GM12874 (cell line): ENCODE measurements at regions not wholly inside any gene's neighbourhood (a gene's known extent, or its start where the extent isn't known, plus 50 kb on each side); places are given as distances from the start of the nearest gene placed in this dataset.

Experiments used
- TF ChIP-seq, protein P1 (sequence below): IDR thresholded peaks from 2 replicates; pipeline ENCODE4 v1.5.1; 2011; ENCODE audit warnings: low read depth, mild to moderate bottlenecking, control low read depth, low read length, moderate library complexity; ENCODE audit not compliant: insufficient read depth

GRCh38 chr13:31064636-31065035 lies 97.1 kb downstream of the HSPH1 start:
- TF ChIP-seq, protein P1, sequence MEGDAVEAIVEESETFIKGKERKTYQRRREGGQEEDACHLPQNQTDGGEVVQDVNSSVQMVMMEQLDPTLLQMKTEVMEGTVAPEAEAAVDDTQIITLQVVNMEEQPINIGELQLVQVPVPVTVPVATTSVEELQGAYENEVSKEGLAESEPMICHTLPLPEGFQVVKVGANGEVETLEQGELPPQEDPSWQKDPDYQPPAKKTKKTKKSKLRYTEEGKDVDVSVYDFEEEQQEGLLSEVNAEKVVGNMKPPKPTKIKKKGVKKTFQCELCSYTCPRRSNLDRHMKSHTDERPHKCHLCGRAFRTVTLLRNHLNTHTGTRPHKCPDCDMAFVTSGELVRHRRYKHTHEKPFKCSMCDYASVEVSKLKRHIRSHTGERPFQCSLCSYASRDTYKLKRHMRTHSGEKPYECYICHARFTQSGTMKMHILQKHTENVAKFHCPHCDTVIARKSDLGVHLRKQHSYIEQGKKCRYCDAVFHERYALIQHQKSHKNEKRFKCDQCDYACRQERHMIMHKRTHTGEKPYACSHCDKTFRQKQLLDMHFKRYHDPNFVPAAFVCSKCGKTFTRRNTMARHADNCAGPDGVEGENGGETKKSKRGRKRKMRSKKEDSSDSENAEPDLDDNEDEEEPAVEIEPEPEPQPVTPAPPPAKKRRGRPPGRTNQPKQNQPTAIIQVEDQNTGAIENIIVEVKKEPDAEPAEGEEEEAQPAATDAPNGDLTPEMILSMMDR, result no peak

DNA sequence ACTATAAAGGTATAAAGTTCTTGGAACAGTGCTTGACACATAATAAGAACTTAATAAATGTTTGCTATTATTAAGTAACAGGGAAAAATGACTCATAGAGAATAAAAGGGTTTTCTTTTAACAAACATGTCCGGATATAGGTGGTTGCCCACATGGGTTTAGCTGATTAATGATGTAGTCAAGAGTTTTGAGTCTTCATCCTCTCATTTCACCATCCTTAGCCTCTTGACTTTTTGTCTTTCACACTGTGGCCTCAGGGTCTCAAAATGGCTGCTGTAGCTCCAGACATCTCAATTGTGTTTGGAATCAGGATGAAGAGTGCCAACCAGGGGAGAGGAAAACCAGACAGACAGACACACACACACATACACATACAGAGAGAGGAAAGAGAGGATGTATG lies 97.9 kb downstream of the HSPH1 start:
- TF ChIP-seq, protein P1, result no peak

DNA sequence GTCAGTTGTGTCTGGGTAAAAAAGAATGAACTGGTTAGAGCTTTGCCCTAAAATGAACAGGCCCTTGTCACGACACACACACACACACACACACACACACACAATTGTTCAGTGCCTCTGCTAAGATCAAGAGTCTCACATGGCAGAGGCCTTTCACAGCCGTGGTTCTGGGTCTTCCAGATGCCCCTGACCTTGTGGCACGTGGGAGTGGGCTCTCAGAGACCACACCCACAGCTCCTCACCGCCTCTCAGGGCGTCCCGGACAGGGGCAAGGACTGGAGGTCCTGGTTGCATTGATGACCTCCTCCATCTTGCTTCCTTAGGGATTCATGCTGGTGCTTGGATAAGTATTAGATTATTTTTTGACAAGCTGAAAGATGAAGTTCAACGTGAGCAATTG lies 101.0 kb downstream of the HSPH1 start:
- TF ChIP-seq, protein P1, result no peak

DNA sequence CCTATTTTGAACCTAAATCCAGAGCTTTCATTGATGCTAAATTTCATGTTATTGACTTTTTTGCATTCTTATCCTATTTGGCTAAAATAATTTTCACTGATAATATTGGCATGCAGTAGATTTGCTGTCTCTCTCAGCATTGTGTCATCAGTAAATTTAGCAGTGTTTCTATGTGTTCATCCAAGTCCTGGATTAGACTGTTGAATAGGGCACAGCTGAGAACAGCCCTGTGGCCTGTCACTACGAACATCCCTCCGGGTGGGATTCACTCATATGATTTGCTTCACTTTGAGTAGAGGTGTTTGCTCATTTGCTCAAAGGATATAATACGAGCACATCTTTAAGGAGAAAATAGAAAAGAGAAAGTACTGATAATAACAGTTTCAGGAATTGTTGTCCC lies 101.5 kb downstream of the HSPH1 start:
- TF ChIP-seq, protein P1, result no peak

- TF ChIP-seq, protein P1, result no peak
These were observed 104.2 kb downstream of the HSPH1 start for GRCh38 chr13:31057403-31058033.

DNA sequence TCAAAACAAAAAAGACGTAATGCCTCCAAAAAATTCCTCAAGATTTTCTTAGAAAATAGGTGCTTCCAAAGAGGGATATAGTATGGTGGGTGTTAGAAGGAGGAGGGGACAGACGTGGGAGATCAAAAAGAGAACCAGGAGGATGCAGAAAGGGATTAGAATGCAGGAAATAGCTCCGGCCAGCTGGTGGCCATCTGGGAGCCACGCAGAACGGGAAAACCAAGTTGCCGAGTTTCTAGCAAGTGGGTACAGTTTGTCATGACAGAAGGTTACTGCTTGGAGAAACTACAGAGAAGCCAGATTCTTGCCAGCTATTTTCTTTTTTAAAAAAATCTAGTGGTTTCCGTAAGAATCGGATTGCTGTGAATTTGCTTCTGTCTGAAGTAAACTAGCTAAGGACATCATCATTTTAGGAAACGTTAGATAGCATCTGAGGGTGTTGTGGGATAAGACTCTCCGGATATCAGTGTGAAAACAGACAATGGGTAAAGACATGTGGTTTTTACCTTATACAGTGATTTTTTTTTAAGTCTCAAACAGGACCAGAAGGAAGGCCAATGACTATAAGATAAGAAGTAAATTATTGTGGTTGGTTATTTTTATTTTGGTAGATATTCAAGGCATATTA lies 104.9 kb downstream of the HSPH1 start:
- TF ChIP-seq, protein P1, result no peak

DNA sequence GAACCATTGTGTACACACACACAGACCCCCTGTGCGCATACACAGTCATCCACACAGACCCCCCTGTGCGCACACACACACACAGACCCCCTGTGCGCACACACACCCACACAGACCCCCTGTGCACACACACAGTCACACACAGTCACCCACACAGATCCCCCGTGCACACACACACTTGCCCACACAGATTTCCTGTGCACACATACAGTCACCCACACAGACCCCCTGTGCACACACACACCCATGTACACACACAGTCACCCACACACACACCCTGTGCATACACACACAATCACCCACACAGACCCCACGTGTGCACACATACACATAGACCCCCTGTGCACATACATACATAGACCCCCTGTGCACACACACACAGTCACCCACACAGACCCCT lies 106.1 kb downstream of the HSPH1 start:
- TF ChIP-seq, protein P1, result no peak

DNA sequence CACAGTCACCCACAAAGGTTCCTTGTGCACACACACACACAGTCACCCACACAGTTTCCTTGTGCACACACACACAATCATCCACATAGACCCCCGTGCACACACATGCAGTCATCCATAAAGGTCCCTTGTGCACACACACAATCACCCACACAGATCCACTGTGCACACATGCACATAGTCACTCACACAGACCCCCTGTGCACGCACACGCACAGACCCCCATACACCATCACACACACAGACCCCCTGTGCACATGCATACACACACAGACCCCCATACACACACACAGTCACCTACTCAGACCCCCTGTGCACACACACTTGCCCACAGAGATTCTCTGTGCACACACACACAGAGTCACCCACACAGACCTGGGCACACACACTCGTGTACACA lies 107.1 kb downstream of the HSPH1 start:
- TF ChIP-seq, protein P1, result no peak
